H9 (cell line): ENCODE measurements at regions not wholly inside any gene's neighbourhood (a gene's known extent, or its start where the extent isn't known, plus 50 kb on each side); places are given as distances from the start of the nearest gene placed in this dataset.

Experiments used
- DNase-seq: peaks from one replicate; pipeline ENCODE4 v3.0.0-alpha.2; 2017
- H2AFZ ChIP-seq: one replicate; pipeline ENCODE4 v1.6.1; 2013; ENCODE audit warnings: mild to moderate bottlenecking, low read length, control low read depth, moderate library complexity
- H2AK5ac ChIP-seq: 2 replicates; pipeline ENCODE4 v1.6.1; 2013; ENCODE audit warnings: low read length, control low read depth, mixed read lengths; ENCODE audit not compliant: insufficient read length
- H2BK120ac ChIP-seq: one replicate; pipeline ENCODE4 v1.6.1; 2013; ENCODE audit warnings: low read depth, mild to moderate bottlenecking, low read length, control low read depth, inconsistent platforms; ENCODE audit not compliant: poor library complexity, severe bottlenecking
- H2BK12ac ChIP-seq: 2 replicates; pipeline ENCODE4 v1.6.1; 2013; ENCODE audit warnings: low read length, control low read depth, mixed read lengths, low read depth; ENCODE audit not compliant: insufficient read length
- H2BK15ac ChIP-seq: 2 replicates; pipeline ENCODE4 v1.6.1; 2013; ENCODE audit warnings: low read depth, low read length, control low read depth
- H2BK20ac ChIP-seq: one replicate; pipeline ENCODE4 v1.6.1; 2013; ENCODE audit warnings: low read depth, mild to moderate bottlenecking, low read length, control low read depth, inconsistent platforms; ENCODE audit not compliant: poor library complexity, severe bottlenecking
- H2BK5ac ChIP-seq: 2 replicates; pipeline ENCODE4 v1.6.1; 2013; ENCODE audit warnings: low read length, control low read depth, mixed read lengths; ENCODE audit not compliant: insufficient read length
- H3K14ac ChIP-seq: 2 replicates; pipeline ENCODE4 v1.6.1; 2013; ENCODE audit warnings: low read length, control low read depth; ENCODE audit not compliant: insufficient read depth
- H3K18ac ChIP-seq: 2 replicates; pipeline ENCODE4 v1.6.1; 2013; ENCODE audit warnings: low read depth, mild to moderate bottlenecking, mixed read lengths, low read length, control low read depth; ENCODE audit not compliant: insufficient read length
- H3K23ac ChIP-seq: 2 replicates; pipeline ENCODE4 v1.6.1; 2013; ENCODE audit warnings: low read length, control low read depth, mixed read lengths, low read depth; ENCODE audit not compliant: insufficient read length
- H3K23me2 ChIP-seq: 2 replicates; pipeline ENCODE4 v1.6.1; 2013; ENCODE audit warnings: low read depth, mild to moderate bottlenecking, mixed read lengths, low read length, control low read depth; ENCODE audit not compliant: insufficient read length, poor library complexity, severe bottlenecking
- H3K27ac ChIP-seq: 2 replicates; pipeline ENCODE4 v1.5.1; 2013; ENCODE audit warnings: low read length, control low read depth, mixed read lengths, low read depth; ENCODE audit not compliant: insufficient read length
- H3K27me3 ChIP-seq: 2 replicates; pipeline ENCODE4 v1.6.1; 2013; ENCODE audit warnings: low read length, control low read depth, inconsistent platforms; ENCODE audit not compliant: insufficient read depth
- H3K4ac ChIP-seq: 2 replicates; pipeline ENCODE4 v1.6.1; 2013; ENCODE audit warnings: low read depth, mild to moderate bottlenecking, control low read depth, inconsistent platforms, low read length, moderate library complexity
- H3K4me1 ChIP-seq: 2 replicates; pipeline ENCODE4 v1.6.1; 2013; ENCODE audit warnings: low read length, control low read depth, inconsistent platforms; ENCODE audit not compliant: insufficient read depth
- H3K4me2 ChIP-seq: 2 replicates; pipeline ENCODE4 v1.6.1; 2013; ENCODE audit warnings: low read length, control low read depth, mixed read lengths; ENCODE audit not compliant: insufficient read length, insufficient read depth
- H3K56ac ChIP-seq: 2 replicates; pipeline ENCODE4 v1.6.1; 2013; ENCODE audit warnings: low read depth, mild to moderate bottlenecking, mixed read lengths, low read length, control low read depth; ENCODE audit not compliant: insufficient read length
- H3K79me1 ChIP-seq: 2 replicates; pipeline ENCODE4 v1.6.1; 2013; ENCODE audit warnings: low read depth, mild to moderate bottlenecking, moderate library complexity, low read length, control low read depth, inconsistent platforms; ENCODE audit not compliant: insufficient read depth, poor library complexity, severe bottlenecking
- H3K79me2 ChIP-seq: 2 replicates; pipeline ENCODE4 v1.6.1; 2013; ENCODE audit warnings: low read length, control low read depth, inconsistent platforms; ENCODE audit not compliant: insufficient read depth
- H3K9ac ChIP-seq: 2 replicates; pipeline ENCODE4 v1.6.1; 2013; ENCODE audit warnings: low read length, control low read depth, mixed read lengths; ENCODE audit not compliant: insufficient read length; ENCODE audit errors: extremely low read depth
- H3K9me3 ChIP-seq: one replicate; pipeline ENCODE4 v1.6.1; 2013; ENCODE audit warnings: low read depth, low read length, inconsistent platforms; ENCODE audit not compliant: control insufficient read depth
- H3T11ph ChIP-seq: one replicate; pipeline ENCODE4 v1.6.1; 2013; ENCODE audit warnings: mild to moderate bottlenecking, low read length, control low read depth, inconsistent platforms
- H4K20me1 ChIP-seq: one replicate; pipeline ENCODE4 v1.6.1; 2013; ENCODE audit not compliant: control insufficient read depth, insufficient read length, insufficient read depth
- H4K5ac ChIP-seq: 2 replicates; pipeline ENCODE4 v1.6.1; 2013; ENCODE audit warnings: low read depth, mild to moderate bottlenecking, mixed read lengths, low read length, control low read depth; ENCODE audit not compliant: insufficient read length
- H4K8ac ChIP-seq: replicated peaks from 2 replicates; pipeline ENCODE4 v1.6.1; 2013; ENCODE audit warnings: low read length, control low read depth, mixed read lengths, low read depth; ENCODE audit not compliant: insufficient read length
- H4K91ac ChIP-seq: 2 replicates; pipeline ENCODE4 v1.6.1; 2013; ENCODE audit warnings: low read depth, mild to moderate bottlenecking, moderate library complexity, mixed read lengths, low read length, control low read depth; ENCODE audit not compliant: insufficient read length
- H3K27ac Mint-ChIP-seq, 3 experiments: 2 replicates in 2 of 3; 3 replicates in 1 of 3; pipeline ENCODE4 v1.8.0; 2020 to 2021; ENCODE audit warnings: mixed read lengths in 3 of 3, mild to moderate bottlenecking in 1 of 3, moderate library complexity in 1 of 3
- H3K27me3 Mint-ChIP-seq: 2 replicates; pipeline ENCODE4 v1.8.0; 2021; ENCODE audit warnings: low read depth, mild to moderate bottlenecking, moderate library complexity, mixed read lengths
- H3K36me3 Mint-ChIP-seq, 3 experiments: 2 replicates in 2 of 3; 3 replicates in 1 of 3; pipeline ENCODE4 v1.8.0; 2020 to 2021; ENCODE audit warnings: low read depth in 3 of 3, mixed read lengths in 3 of 3; ENCODE audit not compliant: insufficient read depth in 1 of 3
- H3K4me1 Mint-ChIP-seq, 2 experiments: 2 replicates each; pipeline ENCODE4 v1.8.0; 2020; ENCODE audit warnings: mixed read lengths in 2 of 2
- H3K4me3 Mint-ChIP-seq, 2 experiments: 2 replicates in 1 of 2; 3 replicates in 1 of 2; pipeline ENCODE4 v1.8.0; 2020 to 2021; ENCODE audit warnings: mild to moderate bottlenecking in 2 of 2, mixed read lengths in 2 of 2, moderate library complexity in 1 of 2
- H3K9me3 Mint-ChIP-seq, 2 experiments: 2 replicates in 1 of 2; 3 replicates in 1 of 2; pipeline ENCODE4 v1.8.0; 2020; ENCODE audit warnings: mild to moderate bottlenecking in 2 of 2, mixed read lengths in 2 of 2, moderate library complexity in 1 of 2
- WGBS: extraction: QIAGEN DNeasy Blood & Tissue Kit; methylation state at CpG from one replicate; pipeline ENCODE4 v1.1.7; 2013; ENCODE audit warnings: missing lambda C conversion rate, low lambda C conversion rate, mixed read lengths; ENCODE audit not compliant: insufficient read length; ENCODE audit errors: extremely low coverage; 5-methylcytosine and 5-hydroxymethylcytosine counted together
- TF ChIP-seq, protein P1 (sequence below): fragments of 200-600 bp; sonication (generic); conservative IDR thresholded peaks from 3 replicates; pipeline ENCODE4 v1.8.0; 2021; ENCODE audit warnings: antibody characterized with exemption, mild to moderate bottlenecking

- H3K14ac ChIP-seq = no peak overlapping the region
- H3K27me3 Mint-ChIP-seq = no peaks in the 10 kb centered on the region
- H2BK20ac ChIP-seq = no peak overlapping the region
- H3K4me1 Mint-ChIP-seq = peaks cover 6 to 14% of the 10 kb centered on the region in 2 experiments
- TF ChIP-seq, protein P1, sequence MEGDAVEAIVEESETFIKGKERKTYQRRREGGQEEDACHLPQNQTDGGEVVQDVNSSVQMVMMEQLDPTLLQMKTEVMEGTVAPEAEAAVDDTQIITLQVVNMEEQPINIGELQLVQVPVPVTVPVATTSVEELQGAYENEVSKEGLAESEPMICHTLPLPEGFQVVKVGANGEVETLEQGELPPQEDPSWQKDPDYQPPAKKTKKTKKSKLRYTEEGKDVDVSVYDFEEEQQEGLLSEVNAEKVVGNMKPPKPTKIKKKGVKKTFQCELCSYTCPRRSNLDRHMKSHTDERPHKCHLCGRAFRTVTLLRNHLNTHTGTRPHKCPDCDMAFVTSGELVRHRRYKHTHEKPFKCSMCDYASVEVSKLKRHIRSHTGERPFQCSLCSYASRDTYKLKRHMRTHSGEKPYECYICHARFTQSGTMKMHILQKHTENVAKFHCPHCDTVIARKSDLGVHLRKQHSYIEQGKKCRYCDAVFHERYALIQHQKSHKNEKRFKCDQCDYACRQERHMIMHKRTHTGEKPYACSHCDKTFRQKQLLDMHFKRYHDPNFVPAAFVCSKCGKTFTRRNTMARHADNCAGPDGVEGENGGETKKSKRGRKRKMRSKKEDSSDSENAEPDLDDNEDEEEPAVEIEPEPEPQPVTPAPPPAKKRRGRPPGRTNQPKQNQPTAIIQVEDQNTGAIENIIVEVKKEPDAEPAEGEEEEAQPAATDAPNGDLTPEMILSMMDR = no peak
- H3K9me3 Mint-ChIP-seq = peaks cover 0 to 2% of the 10 kb centered on the region in 2 experiments; a peak in 1 of 5 replicates
- no peak overlapping the region for H3K18ac ChIP-seq
- H3K4me2 ChIP-seq = no peak overlapping the region
- no peak overlapping the region for H3K4me3 Mint-ChIP-seq
- H4K8ac ChIP-seq = no peak overlapping the region
- no peak overlapping the region for H3T11ph ChIP-seq
- no peak overlapping the region for H2BK5ac ChIP-seq
- H2BK120ac ChIP-seq = no peak overlapping the region
- DNase-seq = no peak
- no peaks in the 10 kb centered on the region for H3K23me2 ChIP-seq
- no peak overlapping the region for H2AK5ac ChIP-seq
- H3K79me2 ChIP-seq = no peaks in the 10 kb centered on the region
- H3K27ac ChIP-seq = no peak overlapping the region
- no peak overlapping the region for H2BK15ac ChIP-seq
- H3K4ac ChIP-seq = no peak overlapping the region
- no peaks in the 10 kb centered on the region for H3K4me1 ChIP-seq
- no peak overlapping the region for H3K9ac ChIP-seq
- H3K79me1 ChIP-seq = no peaks in the 10 kb centered on the region
- no peaks in the 10 kb centered on the region for H3K36me3 Mint-ChIP-seq
- H3K9me3 ChIP-seq = no peaks in the 10 kb centered on the region
- no peak overlapping the region for H4K5ac ChIP-seq
- H3K23ac ChIP-seq = no peak overlapping the region
- no peak overlapping the region for H4K91ac ChIP-seq
- no peaks in the 10 kb centered on the region for H3K27me3 ChIP-seq
- H3K27ac Mint-ChIP-seq = no peak overlapping the region
- H3K56ac ChIP-seq = no peak overlapping the region
- H4K20me1 ChIP-seq = no peaks in the 10 kb centered on the region
- H2AFZ ChIP-seq = no peak overlapping the region
- no CpG with 5 or more reads among the region's 1 CpG for WGBS
- no peak overlapping the region for H2BK12ac ChIP-seq
Measured at GRCh38 chr5:81800797-81801196, 49.9 kb upstream of the SSBP2 start.
